ENCODE measurements at regions not wholly inside any gene's neighbourhood (a gene's known extent, or its start where the extent isn't known, plus 50 kb on each side); places are given as distances from the start of the nearest gene placed in this dataset.
A peak's percentile ranks its signal among the peaks of the same experiment; 100 is the strongest.
"Not testable (repeated sequence)": the region's sequence is repeated elsewhere in the genome, so short reads cannot be mapped to it uniquely, and the experiment has no call there.

- Histone ChIP-seq H3K27ac (no peak overlapping the region), H3K4me3 (ENCODE audit: low read depth, low read length) (no peak overlapping the region), H3K27me3 (replicated peaks) (peaks cover 8% of the 10 kb centered on the region), H3K36me3 (replicated peaks) (no peaks in the 10 kb centered on the region)
- in situ Hi-C loops (cut with HindIII; ENCODE audit: low pct_ligation_motif_present, low sequenced_read_pairs): no loop called here
- DNase-seq: no peak
- TF ChIP-seq CTCF (IDR thresholded peaks at IDR 0.05; ENCODE audit: low read depth, low read length, missing control alignments): no peak
These were observed 84.9 kb upstream of the MLN start for GRCh38 chr6:33888664-33889200.

- Histone ChIP-seq H3K36me3 (replicated peaks) (no peaks in the 10 kb centered on the region), H3K27ac (no peak overlapping the region), H3K27me3 (replicated peaks) (peaks cover 8% of the 10 kb centered on the region), H3K4me3 (ENCODE audit: low read depth, low read length) (no peak overlapping the region)
- TF ChIP-seq CTCF (IDR thresholded peaks at IDR 0.05; ENCODE audit: low read depth, low read length, missing control alignments): no peak
- no peak for DNase-seq
- in situ Hi-C loops (cut with HindIII; ENCODE audit: low pct_ligation_motif_present, low sequenced_read_pairs): no loop called here
These were observed 84.4 kb upstream of the MLN start for GRCh38 chr6:33888183-33888582.

- in situ Hi-C loops (cut with HindIII; ENCODE audit: low pct_ligation_motif_present, low sequenced_read_pairs): no loop called here
- Histone ChIP-seq H3K27ac (no peak overlapping the region), H3K27me3 (replicated peaks) (peaks cover 3% of the 10 kb centered on the region), H3K36me3 (replicated peaks) (no peaks in the 10 kb centered on the region), H3K4me3 (ENCODE audit: low read depth, low read length) (no peak overlapping the region)
- DNase-seq: no peak
- TF ChIP-seq CTCF (IDR thresholded peaks at IDR 0.05; ENCODE audit: low read depth, low read length, missing control alignments): no peak
These were observed 82.9 kb upstream of the MLN start for GRCh38 chr6:33886673-33887144.

- Histone ChIP-seq H3K4me3 (ENCODE audit: low read depth, low read length) (no peak overlapping the region), H3K27ac (no peak overlapping the region), H3K27me3 (replicated peaks) (no peaks in the 10 kb centered on the region), H3K36me3 (replicated peaks) (no peaks in the 10 kb centered on the region)
- DNase-seq: peak; percentile 20
- TF ChIP-seq CTCF (IDR thresholded peaks at IDR 0.05; ENCODE audit: low read depth, low read length, missing control alignments): no peak
- in situ Hi-C loops (cut with HindIII; ENCODE audit: low pct_ligation_motif_present, low sequenced_read_pairs): no loop called here
These were observed 81.6 kb upstream of the MLN start for GRCh38 chr6:33885132-33886057.

GRCh38 chr6:33883621-33884020, 79.8 kb upstream of the MLN start:
- DNase-seq; H3K36me3 ChIP-seq (replicated peaks); H3K27ac ChIP-seq; in situ Hi-C loops (cut with HindIII; ENCODE audit: low pct_ligation_motif_present, low sequenced_read_pairs); H3K27me3 ChIP-seq (replicated peaks); H3K4me3 ChIP-seq (ENCODE audit: low read depth, low read length): not testable (repeated sequence)

- H3K36me3 ChIP-seq (replicated peaks): no peaks in the 10 kb centered on the region
- no peak for TF ChIP-seq CTCF (IDR thresholded peaks at IDR 0.05; ENCODE audit: low read depth, low read length, missing control alignments)
- no peak overlapping the region for H3K4me3 ChIP-seq (ENCODE audit: low read depth, low read length)
- in situ Hi-C loops (cut with HindIII; ENCODE audit: low pct_ligation_motif_present, low sequenced_read_pairs): no loop called here
- no peak overlapping the region for H3K27ac ChIP-seq
- H3K27me3 ChIP-seq (replicated peaks): no peaks in the 10 kb centered on the region
- DNase-seq: no peak
These were observed 78.4 kb upstream of the MLN start for GRCh38 chr6:33882154-33882553.

All from brain microvascular endothelial cell (primary cell).